ENCODE measurements at regions not wholly inside any gene's neighbourhood (a gene's known extent, or its start where the extent isn't known, plus 50 kb on each side); places are given as distances from the start of the nearest gene placed in this dataset.

DNA sequence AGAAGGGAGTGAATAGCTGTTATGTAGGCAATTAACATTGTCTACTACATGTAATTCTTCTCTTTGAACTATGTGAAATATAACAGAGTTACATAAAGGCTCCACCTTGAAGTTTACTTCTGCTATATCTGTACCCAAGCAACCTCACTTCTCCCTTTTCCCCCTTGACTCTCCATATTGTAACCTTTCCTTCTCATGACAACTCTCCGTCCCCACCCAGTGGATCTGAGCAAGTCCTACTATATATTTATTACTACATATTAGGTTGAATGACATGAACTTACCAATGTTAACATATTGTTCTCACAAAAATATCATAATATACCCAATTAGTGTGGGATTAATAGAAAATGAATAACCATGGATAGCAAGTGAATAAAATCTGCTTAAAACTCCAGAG, 93.2 kb upstream of the ATP8A1 start:
- peak in 6 of 58 donors; percentile 1 to 41 (median 10) for DNase-seq

DNA sequence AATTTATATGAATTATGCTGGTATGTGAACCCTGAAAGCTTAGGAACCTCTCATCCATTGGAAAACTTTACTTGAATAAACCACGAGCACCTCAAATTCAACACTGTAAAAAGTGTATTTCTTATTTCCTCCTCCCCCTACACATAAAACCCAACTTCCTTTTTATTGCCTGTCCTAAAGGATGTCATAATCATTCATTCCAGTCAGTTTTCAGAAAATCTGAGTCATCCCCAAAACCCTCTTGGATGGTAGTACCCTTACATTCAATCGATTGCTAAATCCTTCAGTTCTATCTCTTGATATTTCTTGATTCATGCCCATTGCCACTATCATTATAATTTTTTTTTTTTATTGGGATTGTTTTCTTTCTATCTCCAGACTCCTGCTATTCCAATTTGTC, 91.1 kb upstream of the ATP8A1 start:
- DNase-seq: no peak

DNA sequence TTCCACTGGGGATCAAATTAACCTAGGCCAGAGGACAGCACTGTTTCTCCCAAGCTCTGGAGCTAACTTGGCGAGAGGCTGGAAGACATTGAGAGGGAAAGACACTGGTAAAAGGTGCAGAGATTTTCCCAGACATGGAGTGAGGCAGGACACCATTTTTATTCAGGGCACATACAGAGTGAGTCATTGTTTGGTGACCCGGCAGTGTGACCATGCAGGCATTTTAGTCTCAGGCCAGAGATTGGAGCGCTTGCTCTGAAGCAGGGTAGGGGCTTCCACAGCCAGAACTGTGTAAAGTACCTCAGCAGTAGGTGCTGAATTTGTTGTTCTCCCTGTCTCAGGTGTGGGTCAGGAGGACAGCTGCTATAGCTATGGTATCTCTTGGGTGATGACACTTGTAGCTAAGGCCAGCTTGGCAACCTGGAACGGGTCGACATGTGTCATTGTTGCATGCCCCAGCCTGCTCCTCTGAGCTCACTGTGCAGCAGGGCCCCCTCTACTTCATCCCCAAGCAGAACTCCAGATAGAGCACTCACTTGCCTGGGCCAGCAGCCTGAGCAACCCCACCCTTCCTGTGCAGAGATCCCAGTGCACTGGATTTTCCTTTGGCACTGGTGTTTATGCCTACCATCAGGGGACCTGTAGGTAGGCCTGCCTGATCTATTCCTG, 79.8 kb upstream of the ATP8A1 start:
- DNase-seq: peak in 4 of 58 donors; percentile 1 to 21 (median 8)

DNA sequence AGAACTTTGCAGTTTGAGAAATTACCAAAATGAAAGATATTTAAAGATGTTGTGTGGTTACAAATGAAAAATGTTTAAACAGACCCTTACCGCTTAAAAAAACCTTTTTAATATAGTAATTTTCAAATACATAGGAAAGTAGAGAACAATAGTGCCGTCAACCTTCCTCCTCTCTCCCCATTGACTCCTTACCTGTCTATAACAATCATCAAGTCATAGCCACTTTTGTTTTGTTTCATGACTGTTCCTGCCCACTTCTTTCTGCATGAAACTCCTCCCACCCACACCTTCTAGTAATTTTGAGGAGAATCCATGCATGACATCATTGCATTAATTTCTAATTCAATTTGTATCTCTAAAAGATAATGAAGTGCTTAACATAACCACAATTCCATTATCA, 76.5 kb upstream of the ATP8A1 start:
- DNase-seq: no peak

DNA sequence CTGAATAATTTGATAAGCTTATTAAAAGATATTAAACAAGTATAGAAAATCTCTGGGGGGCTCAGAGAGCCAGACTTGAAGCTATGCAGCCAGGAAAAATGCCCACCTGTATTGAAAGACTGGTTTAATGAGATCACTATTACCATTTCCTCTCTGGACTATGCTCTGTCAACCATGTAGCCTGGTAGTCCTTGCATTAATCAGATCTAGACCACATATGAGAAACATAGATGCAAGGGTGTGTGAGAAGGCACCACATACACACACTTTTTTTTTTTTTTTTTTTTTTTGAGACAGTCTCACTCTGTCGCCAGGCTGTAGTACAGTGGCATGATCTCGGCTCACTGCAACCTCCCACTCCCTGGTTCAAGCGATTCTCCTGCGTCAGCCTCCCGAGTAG, 75.9 kb upstream of the ATP8A1 start:
- DNase-seq: no peak

DNA sequence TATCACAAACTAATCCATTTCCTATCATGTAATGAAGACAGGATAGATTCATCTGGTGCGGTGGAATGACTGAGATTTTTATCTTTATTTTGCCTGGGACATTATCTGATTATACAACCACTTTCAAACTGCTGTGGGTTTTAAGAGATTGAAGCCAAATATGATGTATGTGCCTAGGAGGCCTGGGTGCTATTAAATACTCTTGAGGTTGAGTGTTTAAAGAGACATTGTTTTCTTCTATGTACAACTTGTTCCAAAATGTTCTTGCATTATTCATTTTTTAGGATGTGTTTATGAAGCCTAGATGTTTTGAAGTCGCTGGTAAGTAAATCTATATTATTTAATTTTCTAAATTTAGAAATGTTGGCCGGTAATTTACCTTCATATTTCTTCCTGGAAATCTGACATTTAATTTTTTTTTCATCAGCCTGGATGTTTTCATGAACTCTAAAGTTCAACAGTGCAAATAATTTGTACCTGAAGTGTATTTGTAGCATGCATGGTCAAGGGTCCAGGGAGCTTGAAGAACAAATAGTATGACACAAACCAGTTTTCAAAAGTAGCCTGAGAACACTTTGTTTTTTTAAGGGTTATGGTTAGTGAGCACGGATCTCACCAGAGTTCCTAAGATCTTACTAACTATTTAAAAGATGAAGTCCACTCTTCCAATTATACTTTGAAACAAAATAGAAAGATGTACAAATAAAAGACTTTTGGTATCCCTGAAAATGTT, 72.8 kb upstream of the ATP8A1 start:
- DNase-seq: no peak

DNA sequence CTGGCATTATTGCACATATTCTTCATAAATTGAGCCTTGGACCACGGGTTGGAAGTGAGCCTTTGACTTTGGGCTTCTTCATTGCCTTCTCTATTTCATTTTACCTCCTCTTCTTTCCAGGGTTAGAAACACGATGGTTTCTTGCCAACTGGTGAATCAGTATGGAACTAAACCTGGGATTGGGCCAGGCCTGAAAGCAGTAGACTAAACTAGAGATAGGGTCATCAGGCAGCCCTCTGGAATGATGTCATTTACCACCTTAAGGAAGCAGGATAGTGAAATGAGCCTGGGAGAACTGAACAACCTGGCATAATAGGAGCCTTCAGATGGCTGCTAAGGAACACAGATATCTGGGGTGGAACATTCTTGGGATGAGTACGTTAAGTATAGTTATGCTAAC, 67.5 kb upstream of the ATP8A1 start:
- DNase-seq: no peak

DNA sequence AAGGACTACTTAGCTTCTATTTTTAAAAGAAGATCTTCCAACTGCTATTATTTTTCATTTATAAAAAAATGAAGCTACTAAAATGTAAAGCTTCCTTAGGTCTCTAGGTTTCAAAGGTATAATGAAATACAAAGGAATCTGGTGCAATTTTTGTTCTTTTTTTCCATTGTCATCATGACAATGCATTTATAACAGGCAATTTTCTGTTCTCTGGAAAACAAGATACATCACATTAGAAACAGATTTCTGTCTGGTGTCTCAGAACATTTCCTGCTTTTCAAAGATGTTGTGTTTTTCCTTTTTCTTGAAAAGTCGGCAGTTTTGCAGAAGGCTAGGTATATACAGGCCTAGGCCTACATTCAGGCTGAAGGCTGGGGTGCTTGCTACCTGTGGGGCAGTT, 63.6 kb upstream of the ATP8A1 start:
- no peak for DNase-seq

DNA sequence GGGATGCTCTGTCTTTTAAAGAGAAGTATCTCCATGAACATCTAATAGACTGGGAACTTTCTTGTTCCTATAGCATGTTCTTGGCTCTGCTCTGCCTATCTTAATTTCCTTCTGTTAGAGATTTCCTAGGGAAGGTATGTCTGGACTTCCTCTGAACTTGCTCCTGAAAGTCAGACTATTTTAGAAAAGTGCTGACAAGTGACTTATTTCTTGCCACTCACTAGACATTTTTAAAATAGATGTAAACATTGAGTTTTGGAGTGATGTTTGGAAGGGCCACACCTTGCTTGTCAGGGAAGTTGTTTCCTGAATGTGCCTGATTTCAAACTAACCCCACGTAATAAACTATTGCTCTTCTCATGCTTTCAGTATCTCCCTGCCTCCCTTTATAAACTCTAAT, 62.4 kb upstream of the ATP8A1 start:
- no peak for DNase-seq

DNA sequence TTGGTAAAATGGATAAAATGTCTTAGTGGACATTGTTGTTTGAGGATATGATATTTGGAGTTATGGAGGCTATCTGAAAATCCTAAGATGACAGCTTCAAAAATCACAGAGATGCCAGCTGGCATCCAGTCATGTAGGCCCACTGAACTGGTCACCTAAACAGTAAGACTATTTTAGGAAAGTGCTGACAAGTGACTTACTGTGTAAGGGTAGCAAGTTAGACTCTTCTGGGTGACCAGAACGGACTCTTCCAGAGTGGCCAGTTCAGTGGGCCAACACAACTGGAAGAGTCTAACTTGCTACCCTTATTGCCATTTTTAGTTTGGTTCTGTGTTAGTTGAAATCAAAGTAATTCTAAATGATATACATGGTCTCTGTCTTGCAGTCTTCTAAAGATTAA, 61.4 kb upstream of the ATP8A1 start:
- no peak for DNase-seq

DNA sequence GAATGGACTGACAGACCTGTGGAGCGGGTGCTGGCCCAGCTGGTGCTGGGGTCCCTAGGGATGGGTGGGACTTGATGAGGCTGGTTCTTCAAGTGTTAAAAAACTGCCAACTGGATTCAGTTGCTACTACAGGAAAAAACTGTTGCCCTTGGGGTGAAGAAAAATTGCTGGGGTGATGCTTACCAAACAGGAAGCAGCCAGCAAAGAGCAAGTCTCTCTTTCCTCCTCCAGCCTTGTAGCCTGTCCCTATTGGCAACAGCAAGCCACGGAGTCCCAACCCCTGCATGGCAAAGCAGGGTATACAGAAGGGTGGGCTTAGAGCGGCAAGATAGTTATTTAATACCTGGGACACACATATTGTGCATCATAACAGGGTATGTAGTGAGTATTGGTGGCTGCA, 60.1 kb upstream of the ATP8A1 start:
- DNase-seq: no peak

DNA sequence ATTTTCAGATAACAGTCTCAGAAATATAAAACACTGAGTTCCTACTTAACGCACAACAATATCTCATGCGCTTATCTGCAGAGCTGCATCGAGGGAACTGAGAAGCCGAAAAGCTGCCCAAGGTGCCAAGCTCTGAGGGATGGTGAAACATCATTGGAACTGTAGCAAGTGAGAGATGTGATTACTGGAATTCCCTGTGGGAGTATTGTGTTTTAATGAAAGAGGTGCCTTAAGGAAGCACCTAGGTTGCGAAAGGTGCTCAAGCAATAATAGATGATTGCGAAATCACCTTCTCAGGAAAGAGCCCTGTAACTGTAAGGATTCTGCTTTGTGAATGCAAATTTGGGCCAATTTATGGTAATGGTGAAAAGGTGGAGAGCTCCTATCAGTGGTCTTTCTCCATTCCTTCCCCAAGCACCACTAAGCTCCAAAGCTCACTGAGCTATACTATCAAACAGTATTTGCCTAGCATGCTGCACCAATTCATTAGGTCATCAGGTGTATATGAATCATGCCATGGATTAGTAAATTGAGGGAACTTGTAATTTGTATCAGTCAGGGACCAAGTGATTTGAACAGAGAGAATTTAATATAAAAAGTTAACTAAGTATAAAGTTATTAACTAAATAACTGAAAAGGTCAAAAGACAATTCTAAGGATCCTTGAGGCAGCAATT, 59.0 kb upstream of the ATP8A1 start:
- no peak for DNase-seq

DNA sequence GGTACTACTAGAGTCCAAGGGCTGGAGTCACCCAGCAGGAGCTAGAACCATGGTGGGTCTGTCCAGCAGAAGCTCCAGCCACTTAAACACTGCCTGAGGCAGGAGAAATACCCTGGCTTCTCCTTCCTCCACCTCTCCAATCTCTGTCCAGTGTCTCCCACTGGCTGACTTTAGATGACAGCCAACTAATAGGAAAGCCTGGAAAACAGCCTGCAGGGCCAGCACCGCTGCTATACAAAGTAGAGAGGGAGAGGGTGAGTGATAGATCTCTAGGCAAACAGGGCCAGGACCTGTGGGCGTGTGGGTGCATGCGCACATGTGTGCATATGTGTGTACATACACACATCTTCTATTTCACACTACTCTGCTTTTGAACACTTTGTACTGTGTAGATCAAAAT, 56.5 kb upstream of the ATP8A1 start:
- DNase-seq: no peak

DNA sequence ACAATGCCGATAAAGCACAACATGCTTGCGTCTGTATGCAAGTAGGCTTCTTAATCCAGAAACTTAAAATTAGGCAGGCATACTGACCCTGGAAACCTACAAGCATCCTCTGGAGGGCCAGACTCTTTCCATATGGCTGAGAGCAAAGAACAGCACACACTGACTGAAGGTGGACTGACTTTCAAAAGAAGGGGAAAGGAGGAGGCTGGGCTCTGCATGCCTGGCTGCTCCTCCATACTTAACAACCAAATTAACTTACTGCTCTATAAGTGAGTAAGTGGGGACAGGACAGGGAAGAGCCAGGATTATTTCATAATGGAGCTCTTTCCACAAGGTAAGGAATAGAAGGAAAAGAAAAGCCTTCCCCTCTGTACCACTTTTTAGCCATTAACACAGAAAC, 55.9 kb upstream of the ATP8A1 start:
- DNase-seq: no peak

DNA sequence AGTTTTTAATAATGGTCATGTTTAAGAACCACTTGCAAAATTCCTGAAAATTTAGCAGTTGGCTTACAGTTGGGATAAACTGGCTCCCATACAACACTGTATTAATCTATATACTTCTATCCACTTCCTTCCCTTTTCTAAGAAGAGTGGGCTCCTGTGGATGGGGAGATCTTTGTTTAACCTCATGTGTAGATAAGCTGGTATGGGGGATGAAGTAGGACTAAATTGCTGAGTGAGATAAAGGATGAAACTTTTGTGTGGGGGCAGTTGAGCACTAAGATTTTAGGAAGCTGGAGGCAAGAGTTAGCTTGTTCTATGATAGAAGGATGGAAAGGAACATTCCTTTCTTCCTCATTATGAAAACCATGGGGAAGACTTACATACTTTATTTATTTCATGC, 54.6 kb upstream of the ATP8A1 start:
- no peak for DNase-seq

DNA sequence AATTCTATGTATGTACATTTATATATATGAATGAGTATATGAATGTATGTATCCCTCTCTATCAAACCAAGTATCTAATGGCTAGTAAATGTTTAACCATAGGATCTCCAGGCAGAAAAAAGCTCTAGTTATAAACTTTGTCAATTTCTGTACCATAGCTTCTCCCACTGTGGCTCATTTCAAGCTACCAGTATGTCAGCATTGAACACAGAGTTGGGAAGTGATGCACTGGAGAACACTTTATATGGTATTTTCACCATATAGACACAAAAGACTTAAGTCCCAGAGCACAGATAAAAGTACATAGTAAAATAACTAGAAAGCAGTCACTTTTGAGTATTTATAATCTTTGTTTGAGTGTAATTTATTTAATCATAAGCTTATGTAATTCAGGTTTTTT, 53.9 kb upstream of the ATP8A1 start:
- DNase-seq: peak in 1 of 58 donors; percentile 6

DNA sequence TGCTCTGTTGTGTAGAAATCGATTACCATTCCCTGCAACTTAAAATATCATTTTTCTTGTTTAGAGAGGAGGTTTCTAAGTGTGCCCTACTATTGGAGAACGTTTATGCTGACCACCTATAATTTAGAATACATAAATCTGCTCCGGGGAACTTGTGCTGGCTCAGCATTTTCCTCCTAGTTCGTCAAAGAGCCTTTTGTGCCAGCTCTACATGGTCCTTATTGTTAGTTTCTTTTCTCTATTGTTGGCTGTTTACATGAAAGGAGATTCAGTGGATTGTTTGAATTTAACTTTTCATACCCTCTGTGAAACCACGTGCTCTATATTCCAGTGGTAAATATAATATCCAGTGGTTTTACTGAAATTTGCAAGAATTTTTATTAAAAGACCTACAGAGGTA, 53.4 kb upstream of the ATP8A1 start:
- DNase-seq: peak in 13 of 58 donors; percentile 2 to 31 (median 23)

DNA sequence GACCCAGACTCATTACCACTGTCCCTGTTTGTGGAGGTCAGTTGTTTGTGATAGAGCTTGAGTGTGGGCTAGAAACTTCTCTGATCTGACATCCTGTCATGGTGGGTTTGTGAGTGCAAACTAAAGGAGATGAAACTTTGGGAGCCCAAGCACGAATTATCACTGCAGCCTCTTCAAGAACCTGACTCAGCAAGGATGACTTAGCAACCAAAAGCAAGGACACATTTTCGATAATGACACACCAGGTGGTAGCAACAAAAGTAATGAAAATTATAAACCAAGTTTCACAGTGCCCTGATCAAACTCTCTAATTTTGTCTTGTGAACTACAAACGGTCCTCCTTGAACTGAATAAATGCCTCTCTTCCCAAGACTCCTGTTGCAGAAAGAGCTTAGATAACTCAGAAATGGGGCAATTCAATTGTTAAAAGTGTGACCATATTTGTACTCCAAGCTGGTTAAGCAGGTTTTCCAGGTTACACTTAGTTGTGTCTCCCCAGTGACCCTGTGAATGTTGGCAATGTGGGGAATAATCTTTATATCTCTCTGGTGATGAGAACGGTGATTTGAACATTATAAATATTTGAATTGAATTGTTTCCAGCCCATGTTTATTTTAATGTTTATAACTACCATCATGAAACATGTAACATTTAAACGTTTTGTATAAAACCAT, 52.6 kb upstream of the ATP8A1 start:
- no peak for DNase-seq

DNA sequence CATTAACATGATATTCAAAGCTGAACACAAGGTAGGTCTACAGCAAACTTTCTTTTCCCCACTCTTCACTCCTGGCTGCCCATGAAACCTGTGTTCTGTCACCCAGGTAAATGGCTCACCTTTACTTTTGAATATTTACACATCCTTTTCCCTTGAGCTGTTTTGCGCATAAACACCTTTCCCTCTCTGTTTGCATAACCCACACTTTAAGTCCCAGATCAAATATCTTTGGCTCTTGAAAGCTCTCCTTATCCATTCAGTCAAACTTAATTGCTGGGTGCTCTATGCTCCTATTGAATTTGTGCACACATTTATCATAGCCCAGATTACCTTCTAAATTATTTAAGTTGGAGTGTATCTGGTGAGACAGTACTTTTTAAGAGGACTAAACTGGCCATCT, 51.7 kb upstream of the ATP8A1 start:
- DNase-seq: no peak

Measured in anterior cingulate cortex (tissue), 58 donors.